ENCODE measurements at regions not wholly inside any gene's neighbourhood (a gene's known extent, or its start where the extent isn't known, plus 50 kb on each side); places are given as distances from the start of the nearest gene placed in this dataset.

DNA sequence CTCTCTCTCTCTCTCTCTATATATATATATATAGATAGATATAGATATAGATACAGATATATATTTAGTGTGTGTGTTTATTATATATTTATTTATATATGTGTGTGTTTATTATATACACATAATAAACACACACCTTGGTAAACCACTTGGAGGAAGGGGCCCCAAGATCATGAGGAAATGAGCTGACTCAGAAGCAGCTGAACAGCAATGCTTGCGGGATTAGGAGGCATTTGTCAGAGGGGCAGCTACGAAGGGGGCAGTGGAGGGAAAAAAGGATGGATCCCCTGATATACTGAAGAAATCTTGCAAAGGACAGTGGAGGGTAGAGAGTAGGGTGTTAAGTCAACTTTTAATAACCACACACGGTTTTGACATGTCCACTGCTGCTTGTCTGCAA, 120.0 kb upstream of the SORBS2 start:
- DNase-seq, result no peak

DNA sequence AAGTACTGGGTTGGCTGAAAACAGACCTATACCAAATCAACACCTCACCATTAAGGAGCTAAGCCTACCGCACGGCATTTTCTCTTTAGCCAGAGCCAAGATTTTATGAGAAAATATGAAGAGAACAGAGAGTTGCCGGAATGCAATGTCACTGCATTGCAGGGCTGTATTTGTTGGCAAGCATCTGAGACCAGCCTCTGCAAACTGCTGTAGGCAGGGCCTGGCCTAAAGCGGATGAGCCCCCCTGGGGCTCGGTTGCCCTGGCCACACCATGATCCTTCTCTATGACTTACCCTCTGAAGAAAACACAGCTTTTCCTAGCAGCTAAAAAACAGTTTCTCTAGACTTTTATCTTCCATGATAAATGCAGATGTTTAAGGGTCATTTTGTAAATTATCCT, 120.5 kb upstream of the SORBS2 start:
- DNase-seq, result no peak

DNA sequence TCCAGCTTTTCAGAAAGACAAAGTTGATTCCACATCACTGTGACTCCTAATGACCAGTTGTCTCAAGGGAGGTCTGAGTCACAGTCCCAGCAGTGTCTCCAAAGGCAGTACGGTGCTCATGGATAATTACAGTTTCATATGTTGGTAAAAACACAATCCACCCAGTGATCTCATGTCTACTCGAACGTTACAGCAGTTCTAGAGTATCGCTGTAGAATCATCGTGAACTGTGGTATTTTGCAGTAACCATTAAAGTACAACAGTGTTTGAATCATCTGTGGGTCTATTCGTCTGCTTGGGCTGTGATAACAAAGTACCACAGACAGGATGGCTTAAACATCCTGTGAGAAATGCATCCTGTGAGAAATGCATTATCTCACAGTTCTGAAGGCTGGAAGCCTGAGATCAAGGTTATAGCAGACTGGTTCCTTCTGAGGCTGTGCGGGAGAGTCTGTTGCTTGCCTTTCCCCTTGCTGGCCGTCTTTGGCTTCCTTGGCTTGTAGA, 121.1 kb upstream of the SORBS2 start:
- no peak for DNase-seq

DNA sequence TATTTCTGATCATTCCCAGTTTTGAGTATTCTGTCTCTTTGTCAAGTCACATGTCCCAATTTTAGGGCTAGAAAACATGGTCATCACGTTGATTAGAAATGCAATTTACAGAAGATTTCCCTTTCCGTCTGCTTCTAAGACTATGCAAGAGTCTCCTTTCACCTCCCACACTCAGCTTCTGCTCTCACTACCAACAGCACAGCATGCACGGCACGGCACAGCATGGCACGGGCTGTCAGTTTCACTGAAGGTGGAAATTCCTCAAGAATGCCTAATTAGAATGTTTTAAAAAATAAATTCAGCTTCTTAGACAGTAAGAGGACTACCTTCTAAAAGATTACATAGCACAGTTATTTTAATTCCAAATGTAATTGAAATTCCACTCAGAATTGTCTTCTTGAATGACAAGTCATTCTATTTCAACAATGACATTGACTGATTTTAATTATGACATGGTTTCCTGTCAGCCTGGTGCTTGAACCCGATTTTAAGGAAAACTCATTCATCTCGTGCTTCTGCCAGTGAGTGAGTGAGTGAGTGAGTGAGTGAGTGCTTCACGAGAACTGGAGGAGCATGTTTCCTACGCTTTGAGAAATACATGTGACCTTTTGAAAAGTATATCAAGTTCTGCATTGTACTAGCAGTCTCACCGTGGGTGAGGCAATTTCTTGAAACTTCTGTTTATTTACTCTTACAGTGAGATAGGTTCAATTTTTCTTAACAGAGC, 124.8 kb upstream of the SORBS2 start:
- DNase-seq, result no peak

DNA sequence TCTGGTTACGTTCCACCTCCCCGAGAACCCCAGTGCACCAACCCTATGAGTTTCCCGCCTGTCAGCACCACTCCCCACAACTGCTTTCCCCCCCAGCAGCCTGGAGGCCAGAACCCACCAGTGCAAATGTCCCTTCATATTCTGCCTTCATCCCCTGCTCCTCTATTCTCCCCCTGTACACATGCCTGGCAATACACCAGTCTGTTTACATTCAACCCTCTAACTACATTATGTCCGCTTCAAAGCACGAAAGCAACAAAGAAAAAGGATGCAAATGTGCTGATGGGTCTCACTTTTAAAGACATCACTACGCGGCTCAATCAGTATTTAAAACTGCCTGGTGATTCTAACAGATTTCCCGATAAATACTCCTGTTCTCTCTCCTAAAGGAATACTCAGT, 126.7 kb upstream of the SORBS2 start:
- no peak for DNase-seq

- DNase-seq, result no peak
Observed at GRCh38 chr4:185941461-185941860, 127.5 kb upstream of the TLR3 start.

DNA sequence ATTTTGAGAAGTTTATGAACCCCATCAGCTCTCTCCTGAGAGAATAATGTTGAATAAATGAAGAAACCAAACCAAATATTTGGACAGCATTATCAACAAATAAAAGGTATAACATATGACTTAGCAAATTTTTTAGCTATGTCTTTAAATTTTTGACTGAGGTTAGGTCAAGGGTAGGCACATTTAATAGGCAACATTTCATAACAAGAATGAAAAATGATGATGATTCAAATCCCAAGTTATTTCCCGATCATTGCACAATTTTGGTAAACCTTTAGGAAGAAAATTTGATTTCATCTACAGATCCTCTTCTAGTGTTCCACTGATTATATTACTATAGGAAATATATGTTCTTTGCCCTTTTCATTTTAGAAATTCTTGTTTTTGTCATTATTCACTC, 123.7 kb upstream of the TLR3 start:
- DNase-seq, result no peak

DNA sequence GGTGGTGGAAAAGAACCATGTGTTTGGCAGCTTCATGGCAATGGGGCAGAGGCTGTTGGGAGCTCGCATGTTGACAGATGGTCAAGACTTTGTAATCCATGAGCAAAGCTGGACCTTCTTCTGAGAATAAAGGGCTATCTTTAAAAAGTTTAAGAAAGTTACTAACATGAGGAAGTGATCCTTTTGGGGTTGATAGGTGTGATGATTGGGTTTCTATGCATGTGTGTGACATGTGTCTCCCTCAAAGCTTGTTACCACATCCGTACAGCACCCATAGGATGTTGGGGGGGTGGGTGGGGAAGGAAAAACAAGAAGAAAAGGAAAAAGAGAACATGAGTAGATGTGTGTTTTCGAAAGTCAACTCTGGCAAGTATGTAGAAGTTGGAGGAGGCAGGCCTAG, 123.0 kb upstream of the TLR3 start:
- no peak for DNase-seq

DNA sequence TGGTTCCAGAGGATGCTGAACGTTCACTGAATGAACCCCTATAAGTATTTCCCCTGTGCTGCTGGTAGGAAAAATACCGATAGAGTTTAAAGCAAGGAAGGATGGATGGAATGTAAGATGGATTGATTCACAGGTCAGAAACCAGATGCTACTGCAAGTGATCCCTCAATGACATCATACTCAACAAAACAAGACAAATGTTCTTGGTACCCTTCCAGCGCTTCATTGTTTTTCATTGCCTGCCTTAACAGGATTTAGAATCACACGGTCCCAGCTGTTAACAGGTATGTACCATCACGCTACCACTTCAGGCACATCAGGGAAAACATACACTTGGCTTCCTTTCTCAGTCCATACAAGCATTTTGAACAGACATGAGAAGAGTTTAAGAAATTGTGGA, 118.1 kb upstream of the TLR3 start:
- no peak for DNase-seq

- no peak for DNase-seq
Observed at GRCh38 chr4:185955151-185955770, 113.7 kb upstream of the TLR3 start.

DNA sequence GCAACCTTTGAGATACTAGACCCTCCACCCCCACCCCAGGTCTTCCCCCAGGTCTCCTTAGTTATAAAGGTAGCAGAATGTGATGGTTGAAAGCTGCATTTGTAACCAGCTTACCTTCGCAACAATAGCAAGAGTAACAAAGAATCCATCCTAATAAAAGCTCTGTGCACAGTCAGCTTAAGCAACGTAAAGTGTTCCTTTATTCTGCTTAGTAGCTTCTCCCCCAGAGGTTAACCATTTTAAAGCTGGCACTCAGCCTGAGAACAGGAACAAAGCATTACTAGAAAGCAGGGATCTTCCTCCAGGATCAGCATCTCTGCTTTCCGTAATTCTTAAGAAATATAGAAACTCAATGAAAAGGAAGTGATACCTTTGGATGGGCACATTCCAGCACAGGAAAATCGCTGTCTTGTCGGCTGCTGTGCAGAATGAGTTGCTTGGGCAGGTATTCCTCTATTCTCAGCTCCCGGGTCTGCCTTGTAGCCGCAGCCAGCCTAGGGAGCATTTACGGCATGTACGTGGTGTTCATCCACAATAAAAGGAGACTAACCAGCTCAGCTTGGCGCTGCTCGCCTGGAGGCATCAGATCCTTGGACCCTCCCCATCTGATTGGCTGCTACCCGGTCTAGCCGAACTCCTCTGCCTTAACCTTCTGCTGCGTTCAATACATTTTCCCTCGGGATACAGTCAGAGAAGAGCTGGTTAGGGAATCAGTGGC, 113.0 kb upstream of the TLR3 start:
- DNase-seq, result no peak

DNA sequence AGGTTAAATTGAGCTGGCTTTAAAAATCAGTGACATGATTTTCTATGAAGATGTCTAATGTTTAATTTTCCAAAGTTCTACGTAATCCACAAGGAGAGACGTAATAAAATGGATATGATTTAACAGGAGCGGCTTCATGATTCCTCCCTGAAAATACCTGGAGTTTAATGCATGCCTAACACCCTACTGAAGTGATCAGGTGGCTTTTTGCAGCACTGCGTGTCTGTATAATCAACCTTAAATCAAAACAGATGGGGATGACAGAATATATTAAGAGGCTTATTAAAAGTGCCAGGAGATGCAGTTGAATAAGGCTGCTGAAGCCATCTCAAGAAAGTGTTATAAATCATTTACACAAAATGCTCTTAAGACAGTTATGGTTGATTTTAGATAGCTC, 112.4 kb upstream of the TLR3 start:
- DNase-seq, result no peak

GRCh38 chr4:185958094-185958747, 110.7 kb upstream of the TLR3 start:
- DNase-seq, result no peak

DNA sequence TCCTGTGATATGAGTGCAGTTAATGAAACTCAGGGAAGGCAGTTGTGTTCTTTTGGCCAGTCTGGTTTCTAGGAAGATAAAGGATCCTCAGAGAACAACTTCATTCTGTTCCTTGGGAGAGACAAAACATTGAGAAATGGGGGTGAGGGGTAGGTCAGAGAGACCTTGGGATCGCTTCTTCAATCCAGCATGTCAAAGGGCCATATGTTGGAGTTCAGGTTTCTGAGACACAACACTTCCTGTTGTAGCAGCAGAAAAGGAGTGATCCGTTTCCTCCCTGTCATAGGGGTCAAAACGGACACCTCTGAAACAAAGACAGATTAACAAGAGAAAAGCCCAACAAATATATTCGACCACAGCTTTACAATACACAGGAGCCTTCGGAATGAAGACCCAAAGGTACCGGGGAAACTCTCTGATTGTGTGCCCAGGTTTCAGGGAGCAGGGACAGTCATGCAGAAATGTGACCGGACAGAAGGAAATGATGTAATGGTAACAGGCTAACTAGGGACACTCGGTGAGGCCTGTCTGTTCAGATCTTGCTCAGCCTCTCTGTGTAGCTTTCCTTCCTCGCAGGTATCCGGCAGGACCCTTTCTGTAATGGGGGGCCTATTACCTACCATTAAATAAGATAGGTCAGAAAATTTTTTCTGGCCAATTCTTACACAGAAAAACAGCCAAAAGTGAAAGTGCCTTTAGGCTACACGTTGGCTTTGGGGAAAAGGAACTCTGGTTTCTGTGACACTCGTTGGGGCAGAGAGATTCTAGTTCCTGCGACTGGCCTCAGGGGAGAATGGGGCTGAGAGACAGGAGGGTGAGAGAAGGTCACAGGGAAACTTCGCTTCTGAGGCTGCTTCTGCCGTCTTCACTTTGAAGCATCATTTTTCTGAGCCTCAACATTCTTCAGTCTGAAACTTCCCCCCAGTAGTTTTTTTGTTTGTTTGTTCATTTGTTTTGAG, 103.3 kb upstream of the TLR3 start:
- no peak for DNase-seq

DNA sequence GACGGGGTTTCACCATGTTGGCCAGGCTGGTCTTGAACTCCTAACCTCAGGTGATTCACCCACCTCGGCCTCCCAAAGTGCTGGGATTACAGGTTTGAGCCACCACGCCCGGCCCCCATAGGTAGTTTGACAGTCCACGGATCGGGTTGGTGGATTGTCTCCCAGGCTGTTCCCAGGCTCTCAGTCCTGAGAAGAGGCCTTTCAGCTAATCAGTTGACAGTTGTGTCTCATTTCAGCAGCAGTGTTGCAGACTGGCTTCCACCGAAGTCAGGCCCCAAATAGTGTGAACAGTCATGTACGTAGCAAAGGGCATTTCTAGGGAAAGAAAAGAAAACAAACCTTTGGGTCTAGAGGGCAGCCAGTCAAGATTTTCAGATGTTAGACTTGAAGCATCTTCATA, 102.4 kb upstream of the TLR3 start:
- no peak for DNase-seq

- DNase-seq, result no peak
Observed at GRCh38 chr4:185966997-185967775, 101.8 kb upstream of the TLR3 start.

DNA sequence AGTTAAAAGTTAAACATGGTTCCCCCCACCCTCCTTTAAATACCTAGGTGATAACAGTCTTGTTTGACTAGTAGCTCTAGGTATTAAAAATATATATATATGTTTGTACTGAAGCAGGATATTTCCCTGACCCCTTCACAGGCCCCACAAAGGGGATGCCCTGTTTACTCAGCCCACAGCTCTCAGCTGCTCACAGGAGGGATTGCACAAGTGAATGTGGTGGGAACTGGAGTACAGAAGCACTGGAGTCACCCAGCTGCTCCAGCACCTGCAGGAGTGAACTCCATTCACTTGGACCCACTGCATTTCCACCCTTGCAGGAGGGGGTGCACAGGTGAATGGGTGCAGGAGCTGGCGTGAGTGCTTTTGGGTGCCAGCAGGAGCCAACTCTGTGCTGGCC, 99.3 kb upstream of the TLR3 start:
- DNase-seq, result no peak

- no peak for DNase-seq
Observed at GRCh38 chr4:185987961-185988627, 80.9 kb upstream of the TLR3 start.

- no peak for DNase-seq
Observed at GRCh38 chr4:185991770-185992169, 77.2 kb upstream of the TLR3 start.

- no peak for DNase-seq
Observed at GRCh38 chr4:185992585-185992984, 76.4 kb upstream of the TLR3 start.

Measured in NCI-H1930 (cell line).